Colonic mucosa (tissue), 4 donors: ENCODE measurements at regions not wholly inside any gene's neighbourhood (a gene's known extent, or its start where the extent isn't known, plus 50 kb on each side); places are given as distances from the start of the nearest gene placed in this dataset.

Experiments used
- DNase-seq: peaks from one replicate; pipeline ENCODE4 v3.0.0-alpha.2; 2020
- H3K27ac ChIP-seq: fragments of 200-600 bp; one replicate; pipeline ENCODE4 v1.8.0; 2021
- H3K27me3 ChIP-seq: fragments of 200-600 bp; one replicate; pipeline ENCODE4 v1.8.0; 2021
- H3K36me3 ChIP-seq: fragments of 200-600 bp; one replicate; pipeline ENCODE4 v1.8.0; 2021
- H3K4me1 ChIP-seq: fragments of 200-600 bp; one replicate; pipeline ENCODE4 v1.8.0; 2021; ENCODE audit warnings: mild to moderate bottlenecking
- H3K4me3 ChIP-seq: fragments of 200-600 bp; one replicate; pipeline ENCODE4 v1.8.0; 2021
- H3K9ac ChIP-seq, 2 donors: one replicate each; pipeline ENCODE4 v1.7.0; 2013; ENCODE audit warnings: control low read depth in 2 of 2, low read depth in 2 of 2, low read length in 2 of 2
- H3K9me3 ChIP-seq: fragments of 200-600 bp; one replicate; pipeline ENCODE4 v1.8.0; 2021
- CTCF ChIP-seq: fragments of 200-600 bp; IDR thresholded peaks from one replicate; pipeline ENCODE4 v1.8.0; 2022; ENCODE audit warnings: antibody characterized with exemption, mild to moderate bottlenecking
- intact Hi-C: fragments of 100-400 bp; cut with DNase I; formaldehyde crosslinking; loops from one replicate; pipeline ENCODE4 v1.14.1; 2022
- donor health status: healthy.
- donor health status: DM: no; HTN: no; CAD: no.
- donor health status: DM: no; HTN: no; CAD: no.

- Histone ChIP-seq H3K9me3 (no peaks in the 10 kb centered on the region), H3K36me3 (no peaks in the 10 kb centered on the region), H3K27me3 (no peaks in the 10 kb centered on the region), H3K4me3 (no peak overlapping the region), H3K4me1 (no peaks in the 10 kb centered on the region), H3K27ac (no peak overlapping the region), H3K9ac (no peak overlapping the region)
- no peak for DNase-seq
- TF ChIP-seq CTCF = no peak
- intact Hi-C loops = no loop called here
Measured at GRCh38 chr4:145380123-145380522, 101.5 kb upstream of the SMAD1 start.

DNA sequence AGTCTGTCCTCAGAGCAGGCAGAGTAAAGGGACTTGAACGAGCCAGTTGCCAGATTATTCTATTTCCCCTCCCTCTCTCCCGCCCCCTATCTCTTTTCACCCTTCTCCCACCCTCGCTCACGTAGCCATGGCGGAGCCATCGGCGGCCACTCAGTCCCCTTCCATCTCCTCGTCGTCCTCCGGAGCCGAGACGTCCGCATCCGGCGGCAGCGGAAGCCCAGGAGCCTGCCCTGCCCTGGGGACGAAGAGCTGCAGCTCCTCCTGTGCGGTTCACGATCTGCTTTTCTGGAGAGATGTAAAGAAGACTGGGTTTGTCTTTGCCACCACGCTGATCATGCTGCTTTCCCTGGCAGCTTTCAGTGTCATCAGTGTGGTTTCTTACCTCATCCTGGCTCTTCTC lies 106.2 kb upstream of the SMAD1 start:
- no peak overlapping the region for H3K27ac ChIP-seq
- intact Hi-C loops = no loop called here
- no peak overlapping the region for H3K4me3 ChIP-seq
- no peak for DNase-seq
- H3K27me3 ChIP-seq = no peaks in the 10 kb centered on the region
- H3K36me3 ChIP-seq = no peaks in the 10 kb centered on the region
- no peaks in the 10 kb centered on the region for H3K9me3 ChIP-seq
- no peaks in the 10 kb centered on the region for H3K4me1 ChIP-seq
- H3K9ac ChIP-seq = no peak overlapping the region
- no peak for TF ChIP-seq CTCF

GRCh38 chr4:145352438-145353145 lies 129.1 kb upstream of the SMAD1 start:
- TF ChIP-seq CTCF = no peak
- no peak for DNase-seq
- Histone ChIP-seq H3K27me3 (no peaks in the 10 kb centered on the region), H3K9ac (no peak overlapping the region), H3K4me3 (no peak overlapping the region), H3K27ac (no peak overlapping the region), H3K4me1 (no peaks in the 10 kb centered on the region), H3K36me3 (no peaks in the 10 kb centered on the region), H3K9me3 (no peaks in the 10 kb centered on the region)
- intact Hi-C loops = no loop called here

GRCh38 chr4:145351922-145352321 lies 129.7 kb upstream of the SMAD1 start:
- H3K4me3 ChIP-seq = no peak overlapping the region
- H3K4me1 ChIP-seq = no peaks in the 10 kb centered on the region
- H3K9ac ChIP-seq = no peak overlapping the region
- no peaks in the 10 kb centered on the region for H3K36me3 ChIP-seq
- DNase-seq = no peak
- intact Hi-C loops = no loop called here
- no peaks in the 10 kb centered on the region for H3K9me3 ChIP-seq
- H3K27ac ChIP-seq = no peak overlapping the region
- no peak for TF ChIP-seq CTCF
- no peaks in the 10 kb centered on the region for H3K27me3 ChIP-seq

- Histone ChIP-seq H3K9ac (no peak overlapping the region), H3K4me3 (no peak overlapping the region), H3K9me3 (no peaks in the 10 kb centered on the region), H3K36me3 (no peaks in the 10 kb centered on the region), H3K4me1 (no peaks in the 10 kb centered on the region), H3K27me3 (no peaks in the 10 kb centered on the region), H3K27ac (no peak overlapping the region)
- DNase-seq = no peak
- intact Hi-C loops = no loop called here
- no peak for TF ChIP-seq CTCF
Measured at GRCh38 chr4:145351162-145351561, 130.5 kb upstream of the SMAD1 start.
